ENCODE measurements at regions not wholly inside any gene's neighbourhood (a gene's known extent, or its start where the extent isn't known, plus 50 kb on each side); places are given as distances from the start of the nearest gene placed in this dataset.

- intact Hi-C loops (cut with micrococcal nuclease), result loop anchor here (1.0 to 5.0 kb wide), 5 partner anchors 86 to 1306 kb away; no protein-coding TSS in a partner anchor
- Histone ChIP-seq H3K79me2 (ENCODE audit: control insufficient read depth, insufficient read depth, low read length) (no peaks in the 10 kb centered on the region), H3K9ac (replicated peaks; ENCODE audit: extremely low read depth, insufficient read depth, low read length) (no peak overlapping the region), H3K27ac (ENCODE audit: insufficient read depth, low read depth, low read length) (no peak overlapping the region), H3K27me3 (ENCODE audit: control insufficient read depth in 2 of 2, insufficient read depth in 2 of 2, low read length in 2 of 2) (no peaks in the 10 kb centered on the region), H3K9me3 (replicated peaks; ENCODE audit: control insufficient read depth, insufficient read depth, low read length) (no peaks in the 10 kb centered on the region), H4K20me1 (replicated peaks; ENCODE audit: control insufficient read depth, extremely low read depth, insufficient read depth, low read length) (no peaks in the 10 kb centered on the region), H2AFZ (ENCODE audit: low read depth, low read length) (no peak overlapping the region), H3K4me3 (replicated peaks in 1 of 3; ENCODE audit: insufficient read depth in 1 of 3, low read depth in 1 of 3, low read length in 3 of 3) (no peak overlapping the region), H3K9me1 (replicated peaks; ENCODE audit: control insufficient read depth, extremely low read depth, insufficient read depth, low read length) (no peaks in the 10 kb centered on the region), H3K4me1 (ENCODE audit: control insufficient read depth, extremely low read depth, insufficient read depth, low read length) (peaks cover 5% of the 10 kb centered on the region), H3K4me2 (ENCODE audit: insufficient read depth, low read length) (no peak overlapping the region), H3K36me3 (ENCODE audit: control insufficient read depth in 2 of 2, extremely low read depth in 1 of 2, insufficient read depth in 2 of 2, low read length in 2 of 2) (no peaks in the 10 kb centered on the region)
- BruUV-seq (replicated peaks), result no TSS peak
- ChIA-PET CTCF (interaction anchor here (0.6 to 1.6 kb wide), 28 partner anchors 18 to 1308 kb away, joined by 3 to 20 read pairs (median 4); partner anchors contain the start of gene CCDC50), POLR2A (no interaction called here)
- peak; percentile 63 for DNase-seq (ENCODE audit: low read depth, low spot score)
- dilution Hi-C loops (cut with MboI; ENCODE audit: extremely low pct_ligation_motif_present, low sequenced_read_pairs), result no loop called here
- no peak for FAIRE-seq
- TF ChIP-seq GATA2 (IDR thresholded peaks at IDR 0.05; ENCODE audit: insufficient read depth, insufficient read length, low read depth, low read length) (no peak), CTCF (IDR thresholded peaks at IDR 0.05; ENCODE audit: extremely low read depth in 1 of 2, insufficient read depth in 1 of 2, low read depth in 1 of 2, low read length in 2 of 2) (peak; percentile 30 to 37)
Measured at GRCh38 chr3:191136347-191136746, 62.7 kb upstream of the OSTN start.

GRCh38 chr3:191135175-191135574 is 63.9 kb upstream of the OSTN start:
- Histone ChIP-seq H3K9me3 (replicated peaks; ENCODE audit: control insufficient read depth, insufficient read depth, low read length) (no peaks in the 10 kb centered on the region), H3K79me2 (ENCODE audit: control insufficient read depth, insufficient read depth, low read length) (no peaks in the 10 kb centered on the region), H3K36me3 (ENCODE audit: control insufficient read depth in 2 of 2, extremely low read depth in 1 of 2, insufficient read depth in 2 of 2, low read length in 2 of 2) (no peaks in the 10 kb centered on the region), H3K4me1 (ENCODE audit: control insufficient read depth, extremely low read depth, insufficient read depth, low read length) (no peaks in the 10 kb centered on the region), H2AFZ (ENCODE audit: low read depth, low read length) (no peak overlapping the region), H3K4me2 (ENCODE audit: insufficient read depth, low read length) (no peak overlapping the region), H3K9ac (replicated peaks; ENCODE audit: extremely low read depth, insufficient read depth, low read length) (no peak overlapping the region), H3K9me1 (replicated peaks; ENCODE audit: control insufficient read depth, extremely low read depth, insufficient read depth, low read length) (no peaks in the 10 kb centered on the region), H3K27me3 (ENCODE audit: control insufficient read depth in 2 of 2, insufficient read depth in 2 of 2, low read length in 2 of 2) (no peaks in the 10 kb centered on the region), H3K27ac (ENCODE audit: insufficient read depth, low read depth, low read length) (no peak overlapping the region), H3K4me3 (replicated peaks in 1 of 3; ENCODE audit: insufficient read depth in 1 of 3, low read depth in 1 of 3, low read length in 3 of 3) (no peak overlapping the region), H4K20me1 (replicated peaks; ENCODE audit: control insufficient read depth, extremely low read depth, insufficient read depth, low read length) (no peaks in the 10 kb centered on the region)
- TF ChIP-seq JUN (IDR thresholded peaks at IDR 0.05; ENCODE audit: borderline replicate concordance, insufficient read depth, insufficient read length, low read depth), result no peak
- no peak for TF ChIP-seq MYC (IDR thresholded peaks at IDR 0.05; ENCODE audit: low read depth, low read length)
- TF ChIP-seq GATA2 (IDR thresholded peaks at IDR 0.05; ENCODE audit: insufficient read depth, insufficient read length, low read depth, low read length), result no peak
- no peak for TF ChIP-seq POLR2AphosphoS5 (IDR thresholded peaks at IDR 0.05; ENCODE audit: insufficient read depth, low read depth, low read length)
- TF ChIP-seq EZH2 (IDR thresholded peaks at IDR 0.05; ENCODE audit: borderline replicate concordance, low read depth, low read length, severe bottlenecking), result no peak
- TF ChIP-seq MAX (IDR thresholded peaks at IDR 0.05; ENCODE audit: insufficient read depth, insufficient read length), result no peak
- no peak for TF ChIP-seq CTCF (IDR thresholded peaks at IDR 0.05; ENCODE audit: extremely low read depth in 1 of 2, insufficient read depth in 1 of 2, low read depth in 1 of 2, low read length in 2 of 2)
- no TSS peak for BruUV-seq (replicated peaks)
- CTCF ChIA-PET, result interaction anchor here (1.1 to 1.6 kb wide), 4 partner anchors 248 to 1314 kb away, joined by 3 to 5 read pairs (median 3); no protein-coding TSS in a partner anchor
- dilution Hi-C loops (cut with MboI; ENCODE audit: extremely low pct_ligation_motif_present, low sequenced_read_pairs), result no loop called here
- DNase-seq (ENCODE audit: low read depth, low spot score) (no peak), FAIRE-seq (no peak)
- intact Hi-C loops (cut with micrococcal nuclease), result loop anchor here (5.0 kb wide), 3 partner anchors 87 to 1307 kb away; no protein-coding TSS in a partner anchor
- POLR2A ChIA-PET, result no interaction called here

Measured in endothelial cell of umbilical vein (primary cell).